Panc1 (cell line): ENCODE measurements at regions not wholly inside any gene's neighbourhood (a gene's known extent, or its start where the extent isn't known, plus 50 kb on each side); places are given as distances from the start of the nearest gene placed in this dataset.

Source experiments
- ATAC-seq: fragments of 200-7000 bp; cut with Tn5 transposase; 2 replicates; pipeline ENCODE4 v1.9.1; 2020; ENCODE audit warnings: mild to moderate bottlenecking, moderate library complexity
- BruUV-seq: library from RNA; stranded (reverse); fragments of 400-500 nt; replicated peaks from 2 replicates; lab custom pipeline; 2021; lab: Mats Ljungman, UMichigan
- CTCF ChIA-PET: fragments of 300-600 bp; sonication (Branson Sonifier 250); formaldehyde crosslinking; loops from one replicate; lab custom pipeline; 2022; ENCODE audit warnings: antibody characterized with exemption; lab: Charles Lee
- POLR2A ChIA-PET: fragments of 300-600 bp; sonication (Branson Sonifier 250); formaldehyde crosslinking; loops from one replicate; lab custom pipeline; 2022; ENCODE audit warnings: antibody characterized with exemption; lab: Charles Lee
- DNase-seq: peaks from one replicate; pipeline ENCODE4 v3.0.0-alpha.2; 2010; ENCODE audit warnings: low read depth, low spot score
- H3K27ac ChIP-seq: 2 replicates; pipeline ENCODE4 v1.5.1; 2011; ENCODE audit warnings: mild to moderate bottlenecking, low read length, inconsistent platforms
- H3K27me3 ChIP-seq: fragments of 200-500 bp; sonication (Bioruptor generic); 2 replicates; pipeline ENCODE4 v1.6.0; 2014; ENCODE audit warnings: low read length, inconsistent platforms; ENCODE audit not compliant: control insufficient read depth, insufficient read depth
- H3K36me3 ChIP-seq: fragments of 200-500 bp; sonication (Bioruptor generic); 2 replicates; pipeline ENCODE4 v1.5.1; 2014; ENCODE audit warnings: inconsistent platforms, mild to moderate bottlenecking, low read length, moderate library complexity; ENCODE audit not compliant: control insufficient read depth, insufficient read depth
- H3K4me1 ChIP-seq: 2 replicates; pipeline ENCODE4 v1.5.1; 2011; ENCODE audit warnings: inconsistent platforms, mild to moderate bottlenecking, low read length, moderate library complexity; ENCODE audit not compliant: control insufficient read depth, insufficient read depth
- H3K4me3 ChIP-seq, 2 experiments: 2 replicates each; pipeline ENCODE4 v1.5.1; 2011 to 2012; ENCODE audit warnings: low read depth in 2 of 2, low read length in 2 of 2, mild to moderate bottlenecking in 2 of 2, inconsistent platforms in 1 of 2, moderate library complexity in 1 of 2
- H3K9me3 ChIP-seq: fragments of 200-500 bp; sonication (Bioruptor generic); 2 replicates; pipeline ENCODE4 v1.5.1; 2014; ENCODE audit warnings: low read depth, mild to moderate bottlenecking, inconsistent platforms, low read length, moderate library complexity; ENCODE audit not compliant: control insufficient read depth, insufficient read depth
- POLR2AphosphoS5 ChIP-seq: IDR thresholded peaks from 2 replicates; pipeline ENCODE4 v1.6.1; 2012; ENCODE audit warnings: mild to moderate bottlenecking, low read depth, low read length, moderate library complexity
- SIN3A ChIP-seq: IDR thresholded peaks from 2 replicates; pipeline ENCODE4 v1.6.1; 2012; ENCODE audit warnings: low read depth, mild to moderate bottlenecking, low read length, moderate library complexity, borderline replicate concordance; ENCODE audit not compliant: insufficient read depth
- TCF7L2 ChIP-seq: IDR thresholded peaks from 2 replicates; pipeline ENCODE4 v1.6.1; 2011; ENCODE audit warnings: mild to moderate bottlenecking, low read depth, low read length, inconsistent platforms
- in situ Hi-C: cut with HindIII; loops from 2 replicates; pipeline ENCODE4 v1.10.0; 2016; ENCODE audit warnings: low sequenced_read_pairs, low pct_unique_long_range_greater_than_20kb
- intact Hi-C: fragments of 100-400 bp; cut with micrococcal nuclease; formaldehyde crosslinking; loops from one replicate; pipeline ENCODE4 v1.10.0; 2022; ENCODE audit not compliant: unreplicated experiment
- TF ChIP-seq, protein P1 (sequence below): fragments of 450-650 bp; IDR thresholded peaks from 2 replicates; pipeline ENCODE4 v1.5.1; 2017; ENCODE audit warnings: mild to moderate bottlenecking
- TF ChIP-seq, protein P2 (sequence below), 2 experiments: IDR thresholded peaks; 2 replicates each; pipeline ENCODE4 v1.6.1; 2011 to 2012; ENCODE audit warnings: low read depth in 2 of 2, control low read depth in 1 of 2, low read length in 1 of 2, mild to moderate bottlenecking in 1 of 2, moderate library complexity in 1 of 2; ENCODE audit not compliant: insufficient read depth in 1 of 2

DNA sequence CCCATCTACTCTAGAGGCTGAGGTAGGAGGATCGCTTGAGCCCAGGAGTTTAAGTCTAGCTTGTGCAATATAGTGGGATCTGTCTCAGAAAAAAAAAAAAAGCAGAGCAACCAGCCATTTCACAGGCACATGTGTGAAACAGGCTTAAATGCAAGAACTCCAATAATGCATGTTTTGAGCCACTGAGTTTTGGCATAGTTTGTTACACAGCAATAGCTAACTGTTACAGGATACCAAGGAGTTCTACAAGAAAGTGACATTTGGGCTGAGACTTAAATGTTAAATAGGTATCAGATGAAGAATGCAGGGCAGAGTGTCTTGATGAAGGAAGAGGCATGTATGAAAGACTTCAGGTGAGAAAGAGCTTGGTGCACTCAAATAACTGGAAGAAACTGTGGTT is 240.0 kb upstream of the FOXN3 start:
- DNase-seq (no peak), ATAC-seq (no peak)
- TF ChIP-seq POLR2AphosphoS5 (no peak), SIN3A (no peak), TCF7L2 (no peak)
- TF ChIP-seq, protein P1, sequence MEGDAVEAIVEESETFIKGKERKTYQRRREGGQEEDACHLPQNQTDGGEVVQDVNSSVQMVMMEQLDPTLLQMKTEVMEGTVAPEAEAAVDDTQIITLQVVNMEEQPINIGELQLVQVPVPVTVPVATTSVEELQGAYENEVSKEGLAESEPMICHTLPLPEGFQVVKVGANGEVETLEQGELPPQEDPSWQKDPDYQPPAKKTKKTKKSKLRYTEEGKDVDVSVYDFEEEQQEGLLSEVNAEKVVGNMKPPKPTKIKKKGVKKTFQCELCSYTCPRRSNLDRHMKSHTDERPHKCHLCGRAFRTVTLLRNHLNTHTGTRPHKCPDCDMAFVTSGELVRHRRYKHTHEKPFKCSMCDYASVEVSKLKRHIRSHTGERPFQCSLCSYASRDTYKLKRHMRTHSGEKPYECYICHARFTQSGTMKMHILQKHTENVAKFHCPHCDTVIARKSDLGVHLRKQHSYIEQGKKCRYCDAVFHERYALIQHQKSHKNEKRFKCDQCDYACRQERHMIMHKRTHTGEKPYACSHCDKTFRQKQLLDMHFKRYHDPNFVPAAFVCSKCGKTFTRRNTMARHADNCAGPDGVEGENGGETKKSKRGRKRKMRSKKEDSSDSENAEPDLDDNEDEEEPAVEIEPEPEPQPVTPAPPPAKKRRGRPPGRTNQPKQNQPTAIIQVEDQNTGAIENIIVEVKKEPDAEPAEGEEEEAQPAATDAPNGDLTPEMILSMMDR = no peak
- TF ChIP-seq, protein P2, sequence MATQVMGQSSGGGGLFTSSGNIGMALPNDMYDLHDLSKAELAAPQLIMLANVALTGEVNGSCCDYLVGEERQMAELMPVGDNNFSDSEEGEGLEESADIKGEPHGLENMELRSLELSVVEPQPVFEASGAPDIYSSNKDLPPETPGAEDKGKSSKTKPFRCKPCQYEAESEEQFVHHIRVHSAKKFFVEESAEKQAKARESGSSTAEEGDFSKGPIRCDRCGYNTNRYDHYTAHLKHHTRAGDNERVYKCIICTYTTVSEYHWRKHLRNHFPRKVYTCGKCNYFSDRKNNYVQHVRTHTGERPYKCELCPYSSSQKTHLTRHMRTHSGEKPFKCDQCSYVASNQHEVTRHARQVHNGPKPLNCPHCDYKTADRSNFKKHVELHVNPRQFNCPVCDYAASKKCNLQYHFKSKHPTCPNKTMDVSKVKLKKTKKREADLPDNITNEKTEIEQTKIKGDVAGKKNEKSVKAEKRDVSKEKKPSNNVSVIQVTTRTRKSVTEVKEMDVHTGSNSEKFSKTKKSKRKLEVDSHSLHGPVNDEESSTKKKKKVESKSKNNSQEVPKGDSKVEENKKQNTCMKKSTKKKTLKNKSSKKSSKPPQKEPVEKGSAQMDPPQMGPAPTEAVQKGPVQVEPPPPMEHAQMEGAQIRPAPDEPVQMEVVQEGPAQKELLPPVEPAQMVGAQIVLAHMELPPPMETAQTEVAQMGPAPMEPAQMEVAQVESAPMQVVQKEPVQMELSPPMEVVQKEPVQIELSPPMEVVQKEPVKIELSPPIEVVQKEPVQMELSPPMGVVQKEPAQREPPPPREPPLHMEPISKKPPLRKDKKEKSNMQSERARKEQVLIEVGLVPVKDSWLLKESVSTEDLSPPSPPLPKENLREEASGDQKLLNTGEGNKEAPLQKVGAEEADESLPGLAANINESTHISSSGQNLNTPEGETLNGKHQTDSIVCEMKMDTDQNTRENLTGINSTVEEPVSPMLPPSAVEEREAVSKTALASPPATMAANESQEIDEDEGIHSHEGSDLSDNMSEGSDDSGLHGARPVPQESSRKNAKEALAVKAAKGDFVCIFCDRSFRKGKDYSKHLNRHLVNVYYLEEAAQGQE (IDR thresholded peaks at IDR 0.05; ENCODE audit: insufficient read depth in 1 of 2, low read depth in 2 of 2, low read length in 1 of 2) = no peak
- Histone ChIP-seq H3K9me3 (no peaks in the 10 kb centered on the region), H3K27me3 (no peaks in the 10 kb centered on the region), H3K4me3 (no peak overlapping the region), H3K36me3 (no peaks in the 10 kb centered on the region), H3K4me1 (no peaks in the 10 kb centered on the region), H3K27ac (no peak overlapping the region)
- CTCF ChIA-PET = no interaction called here
- BruUV-seq = no TSS peak
- in situ Hi-C loops (no loop called here), intact Hi-C loops (no loop called here)
- POLR2A ChIA-PET = no interaction called here

DNA sequence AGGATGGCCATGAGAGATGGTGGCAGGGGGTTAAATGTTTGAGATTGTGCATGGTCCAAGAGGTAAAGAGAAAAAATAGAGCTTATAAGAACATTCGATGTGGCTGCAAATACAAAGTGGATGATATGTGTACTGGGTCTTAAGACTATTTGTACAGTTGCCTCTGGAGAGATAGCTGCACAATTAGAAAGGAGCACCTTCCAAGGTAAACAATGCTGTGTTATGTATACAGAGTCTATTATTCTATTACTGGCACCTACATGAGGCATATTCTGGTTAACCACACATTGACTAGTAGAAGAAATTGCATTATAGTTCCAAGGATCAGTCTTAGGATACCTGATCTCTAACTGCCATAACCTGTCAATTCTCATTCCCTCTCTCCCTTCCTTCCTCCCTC is 238.0 kb upstream of the FOXN3 start:
- Histone ChIP-seq H3K9me3 (no peaks in the 10 kb centered on the region), H3K36me3 (no peaks in the 10 kb centered on the region), H3K27me3 (no peaks in the 10 kb centered on the region), H3K4me3 (no peak overlapping the region), H3K27ac (no peak overlapping the region), H3K4me1 (no peaks in the 10 kb centered on the region)
- TF ChIP-seq, protein P1 = no peak
- TF ChIP-seq TCF7L2 (no peak), POLR2AphosphoS5 (no peak), SIN3A (no peak)
- TF ChIP-seq, protein P2 (IDR thresholded peaks at IDR 0.05; ENCODE audit: insufficient read depth in 1 of 2, low read depth in 2 of 2, low read length in 1 of 2) = no peak
- intact Hi-C loops = no loop called here
- no peak for DNase-seq
- no peak for ATAC-seq
- POLR2A ChIA-PET = no interaction called here
- in situ Hi-C loops = no loop called here
- CTCF ChIA-PET = no interaction called here
- no TSS peak for BruUV-seq
